ENCODE measurements at regions not wholly inside any gene's neighbourhood (a gene's known extent, or its start where the extent isn't known, plus 50 kb on each side); places are given as distances from the start of the nearest gene placed in this dataset.

DNA sequence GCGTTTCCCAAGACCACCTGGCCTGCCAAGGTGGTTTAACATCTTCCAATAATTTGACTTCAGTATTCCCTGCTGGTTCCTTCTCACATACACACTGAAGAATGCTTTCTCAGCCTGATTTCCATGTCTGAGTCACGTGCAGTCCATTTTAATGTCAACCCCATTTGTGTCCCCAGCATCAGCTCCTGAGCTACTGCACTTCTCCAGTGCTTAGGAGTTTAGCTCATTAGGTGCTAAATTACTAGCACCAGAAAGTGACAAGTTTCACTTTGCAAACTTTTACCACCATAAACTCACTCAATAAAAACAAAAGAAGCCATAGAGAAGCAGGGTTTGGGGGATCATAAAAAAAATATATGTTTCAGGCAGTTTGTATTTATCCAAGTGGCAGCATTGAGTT is 279.3 kb upstream of the SORCS1 start:
- H3K4me2 ChIP-seq = no peak overlapping the region
- TF ChIP-seq ZNF331 (CRISPR knock-in tag; IDR thresholded peaks at IDR 0.05; ENCODE audit: low read depth) = no peak
- TF ChIP-seq REST (IDR thresholded peaks at IDR 0.05; ENCODE audit: unreplicated experiment) = no peak
- no peak for TF ChIP-seq NANOG (IDR thresholded peaks at IDR 0.05; ENCODE audit: borderline replicate concordance)
- TF ChIP-seq JUNB (IDR thresholded peaks at IDR 0.05; ENCODE audit: unreplicated experiment) = no peak
- no peak for TF ChIP-seq ZNF462 (CRISPR knock-in tag; IDR thresholded peaks at IDR 0.05)
- Mint-ChIP-seq H3K4me1 (no peaks in the 10 kb centered on the region), H3K9me3 (no peaks in the 10 kb centered on the region), H3K27me3 (ENCODE audit: insufficient read depth, low read depth, poor library complexity) (no peaks in the 10 kb centered on the region), H3K27ac (no peak overlapping the region), H3K36me3 (ENCODE audit: low read depth) (no peaks in the 10 kb centered on the region), H3K4me3 (no peak overlapping the region)
- H2AFZ ChIP-seq = no peak overlapping the region
- H3K27ac ChIP-seq (ENCODE audit: low read depth) = no peak overlapping the region
- H3F3A ChIP-seq (replicated peaks; ENCODE audit: low read depth) = no peaks in the 10 kb centered on the region
- H3K4me3 ChIP-seq = no peak overlapping the region
- ATAC-seq (no peak), DNase-seq (ENCODE audit: low spot score) (no peak)
- H3K4me1 ChIP-seq (ENCODE audit: insufficient read depth) = no peaks in the 10 kb centered on the region
- no peaks in the 10 kb centered on the region for H4K20me1 ChIP-seq (replicated peaks; ENCODE audit: insufficient read depth)
- H3K9me2 ChIP-seq (ENCODE audit: insufficient read depth) = no peaks in the 10 kb centered on the region
- no peaks in the 10 kb centered on the region for H3K79me2 ChIP-seq (replicated peaks; ENCODE audit: insufficient read depth)
- H3K36me3 ChIP-seq (ENCODE audit: insufficient read depth) = no peaks in the 10 kb centered on the region
- no peaks in the 10 kb centered on the region for H3K27me3 ChIP-seq (ENCODE audit: insufficient read depth)

Measured in GM23338 (cell line).